Adipocyte (in vitro differentiated cells): ENCODE measurements at regions not wholly inside any gene's neighbourhood (a gene's known extent, or its start where the extent isn't known, plus 50 kb on each side); places are given as distances from the start of the nearest gene placed in this dataset.
A peak's percentile ranks its signal among the peaks of the same experiment; 100 is the strongest.

Experiments used
- DNase-seq: peaks from one replicate; pipeline ENCODE4 v3.0.0-alpha.2; 2015; ENCODE audit warnings: low read depth
- H3K27me3 ChIP-seq: replicated peaks from 2 replicates; pipeline ENCODE4 v1.7.0; 2013; ENCODE audit warnings: mild to moderate bottlenecking, low read length, moderate library complexity; ENCODE audit not compliant: control insufficient read depth, insufficient read depth
- H3K36me3 ChIP-seq: 2 replicates; pipeline ENCODE4 v1.7.0; 2013; ENCODE audit warnings: low read length, mild to moderate bottlenecking, moderate library complexity; ENCODE audit not compliant: control insufficient read depth, insufficient read depth, severe bottlenecking
- H3K4me1 ChIP-seq: 2 replicates; pipeline ENCODE4 v1.7.0; 2013; ENCODE audit warnings: mild to moderate bottlenecking, low read length, moderate library complexity; ENCODE audit not compliant: control insufficient read depth, insufficient read depth
- H3K4me3 ChIP-seq: 2 replicates; pipeline ENCODE4 v1.7.0; 2013; ENCODE audit warnings: mild to moderate bottlenecking, low read length, moderate library complexity
- H3K9ac ChIP-seq: 2 replicates; pipeline ENCODE4 v1.7.0; 2013; ENCODE audit warnings: mild to moderate bottlenecking, low read length, moderate library complexity
- H3K9me3 ChIP-seq: 2 replicates; pipeline ENCODE4 v1.7.0; 2013; ENCODE audit warnings: mild to moderate bottlenecking, low read length, moderate library complexity; ENCODE audit not compliant: control insufficient read depth

DNA sequence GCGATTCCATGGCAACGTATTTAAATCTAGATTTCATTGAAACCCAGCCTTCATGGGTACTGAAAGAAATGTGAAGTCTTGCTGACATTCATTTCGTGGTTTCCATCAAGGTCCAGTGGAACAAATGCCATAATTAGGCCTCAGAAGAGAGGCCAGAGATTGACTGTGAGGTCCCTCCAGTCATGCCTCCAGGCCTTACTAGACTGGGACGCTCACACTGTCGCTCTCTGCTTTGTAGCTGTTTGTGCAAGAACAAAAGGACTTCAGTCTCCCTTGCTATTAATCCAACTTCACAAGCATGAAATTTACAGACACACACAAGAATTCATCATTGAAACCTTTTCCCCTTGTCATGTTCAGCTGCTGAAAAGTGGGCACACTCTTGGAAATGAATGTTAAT lies 180.4 kb upstream of the FOXD3 start:
- Histone ChIP-seq H3K4me1 (no peaks in the 10 kb centered on the region), H3K36me3 (no peaks in the 10 kb centered on the region), H3K9ac (no peak overlapping the region), H3K9me3 (no peaks in the 10 kb centered on the region), H3K27me3 (no peaks in the 10 kb centered on the region), H3K4me3 (no peak overlapping the region)
- DNase-seq: no peak

- no peaks in the 10 kb centered on the region for H3K27me3 ChIP-seq
- H3K9ac ChIP-seq: no peak overlapping the region
- no peak for DNase-seq
- no peak overlapping the region for H3K4me3 ChIP-seq
- no peaks in the 10 kb centered on the region for H3K4me1 ChIP-seq
- H3K9me3 ChIP-seq: no peaks in the 10 kb centered on the region
- H3K36me3 ChIP-seq: no peaks in the 10 kb centered on the region
Measured at GRCh38 chr1:63143482-63143881, 178.9 kb upstream of the FOXD3 start.

- H3K4me1 ChIP-seq: no peaks in the 10 kb centered on the region
- peaks cover 12% of the 10 kb centered on the region for H3K27me3 ChIP-seq
- H3K4me3 ChIP-seq: no peak overlapping the region
- H3K9me3 ChIP-seq: no peaks in the 10 kb centered on the region
- H3K36me3 ChIP-seq: no peaks in the 10 kb centered on the region
- DNase-seq: no peak
- H3K9ac ChIP-seq: no peak overlapping the region
Measured at GRCh38 chr1:63147783-63148182, 174.6 kb upstream of the FOXD3 start.

DNA sequence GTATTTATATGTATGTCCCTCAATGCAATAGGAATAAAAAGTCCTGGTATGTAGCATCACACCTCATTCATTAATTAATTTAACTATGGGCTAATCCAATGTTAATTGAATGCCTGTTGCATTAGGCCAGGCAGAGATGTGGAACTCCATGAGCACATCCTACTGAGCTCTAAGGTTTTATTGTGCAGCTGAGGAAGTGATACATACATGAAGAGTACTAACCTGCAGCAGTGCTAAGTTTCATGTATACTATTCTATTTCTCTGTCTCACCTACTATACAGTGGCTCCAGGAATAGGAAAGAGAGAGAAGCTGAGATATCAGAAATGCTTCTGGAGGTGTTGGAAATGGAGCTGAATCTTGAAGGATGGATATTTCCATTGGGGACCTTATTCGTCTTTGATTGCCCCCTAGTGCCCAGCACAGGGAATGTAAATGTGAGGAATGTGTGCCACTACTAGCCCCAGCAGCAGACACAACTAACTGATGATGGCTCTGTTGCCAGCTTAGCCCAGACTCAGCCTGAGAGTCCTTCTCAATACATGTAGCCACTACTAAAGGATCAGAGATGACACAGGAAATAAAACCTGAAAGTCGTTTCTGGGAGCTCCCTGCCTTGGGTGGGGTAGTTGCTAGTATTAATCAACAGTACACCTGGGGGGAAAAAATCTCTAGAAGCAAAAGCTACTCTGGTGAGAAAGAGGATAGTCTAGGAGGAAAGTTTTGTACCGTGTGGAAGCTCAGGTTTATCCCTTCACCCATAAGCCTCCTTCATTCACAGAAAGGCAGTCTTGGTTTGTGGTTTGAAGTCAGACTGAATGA lies 173.3 kb upstream of the FOXD3 start:
- H3K9ac ChIP-seq: no peak overlapping the region
- peaks cover 17% of the 10 kb centered on the region for H3K27me3 ChIP-seq
- H3K4me3 ChIP-seq: no peak overlapping the region
- no peaks in the 10 kb centered on the region for H3K36me3 ChIP-seq
- H3K4me1 ChIP-seq: no peaks in the 10 kb centered on the region
- no peaks in the 10 kb centered on the region for H3K9me3 ChIP-seq
- DNase-seq: peak; percentile 72

- Histone ChIP-seq H3K27me3 (peaks cover 28% of the 10 kb centered on the region), H3K9ac (no peak overlapping the region), H3K4me3 (no peak overlapping the region), H3K9me3 (no peaks in the 10 kb centered on the region), H3K4me1 (no peaks in the 10 kb centered on the region), H3K36me3 (no peaks in the 10 kb centered on the region)
- no peak for DNase-seq
Measured at GRCh38 chr1:63152572-63152971, 169.8 kb upstream of the FOXD3 start.

- DNase-seq: no peak
- Histone ChIP-seq H3K4me1 (no peaks in the 10 kb centered on the region), H3K36me3 (no peaks in the 10 kb centered on the region), H3K9me3 (no peaks in the 10 kb centered on the region), H3K4me3 (no peak overlapping the region), H3K27me3 (peaks cover 30% of the 10 kb centered on the region), H3K9ac (no peak overlapping the region)
Measured at GRCh38 chr1:63155437-63155836, 166.9 kb upstream of the FOXD3 start.

- H3K36me3 ChIP-seq: no peaks in the 10 kb centered on the region
- no peak for DNase-seq
- H3K4me1 ChIP-seq: no peaks in the 10 kb centered on the region
- H3K27me3 ChIP-seq: peaks cover 29% of the 10 kb centered on the region
- H3K9me3 ChIP-seq: no peaks in the 10 kb centered on the region
- H3K4me3 ChIP-seq: no peak overlapping the region
- no peak overlapping the region for H3K9ac ChIP-seq
Measured at GRCh38 chr1:63157085-63157484, 165.3 kb upstream of the FOXD3 start.

- H3K4me1 ChIP-seq: no peaks in the 10 kb centered on the region
- H3K9ac ChIP-seq: no peak overlapping the region
- DNase-seq: no peak
- H3K36me3 ChIP-seq: no peaks in the 10 kb centered on the region
- H3K9me3 ChIP-seq: no peaks in the 10 kb centered on the region
- H3K4me3 ChIP-seq: no peak overlapping the region
- peaks cover 10% of the 10 kb centered on the region for H3K27me3 ChIP-seq
Measured at GRCh38 chr1:63169057-63169456, 153.3 kb upstream of the FOXD3 start.

- peaks cover 16% of the 10 kb centered on the region for H3K27me3 ChIP-seq
- H3K4me3 ChIP-seq: no peak overlapping the region
- H3K9ac ChIP-seq: no peak overlapping the region
- DNase-seq: no peak
- peaks cover 7% of the 10 kb centered on the region for H3K9me3 ChIP-seq
- H3K4me1 ChIP-seq: no peaks in the 10 kb centered on the region
- H3K36me3 ChIP-seq: no peaks in the 10 kb centered on the region
Measured at GRCh38 chr1:63173161-63173560, 149.2 kb upstream of the FOXD3 start.

DNA sequence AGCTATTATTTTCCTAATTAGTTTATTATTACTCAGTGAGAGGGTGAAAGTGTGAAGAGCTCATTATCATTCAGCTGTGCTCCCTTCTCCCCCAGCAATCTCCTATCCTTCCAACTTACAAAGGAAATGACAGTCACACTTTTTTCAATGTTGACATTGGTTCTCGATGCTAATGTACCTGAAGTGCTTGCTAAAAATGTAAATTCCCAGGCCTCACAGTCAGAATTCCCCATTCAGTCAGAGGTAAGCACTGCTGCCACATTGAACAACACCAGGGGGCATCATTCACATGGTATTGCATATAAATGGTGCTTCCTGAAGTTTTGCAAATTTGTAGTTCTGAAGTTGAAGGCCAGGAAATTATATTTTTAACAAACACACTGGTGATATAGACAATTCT lies 132.7 kb upstream of the FOXD3 start:
- Histone ChIP-seq H3K4me1 (no peaks in the 10 kb centered on the region), H3K27me3 (peaks cover 3% of the 10 kb centered on the region), H3K4me3 (no peak overlapping the region), H3K9ac (no peak overlapping the region), H3K36me3 (no peaks in the 10 kb centered on the region), H3K9me3 (no peaks in the 10 kb centered on the region)
- DNase-seq: peak; percentile 1

- Histone ChIP-seq H3K4me1 (no peaks in the 10 kb centered on the region), H3K36me3 (no peaks in the 10 kb centered on the region), H3K9me3 (no peaks in the 10 kb centered on the region), H3K9ac (no peak overlapping the region), H3K27me3 (peaks cover 3% of the 10 kb centered on the region), H3K4me3 (no peak overlapping the region)
- DNase-seq: no peak
Measured at GRCh38 chr1:63190171-63190570, 132.2 kb upstream of the FOXD3 start.

DNA sequence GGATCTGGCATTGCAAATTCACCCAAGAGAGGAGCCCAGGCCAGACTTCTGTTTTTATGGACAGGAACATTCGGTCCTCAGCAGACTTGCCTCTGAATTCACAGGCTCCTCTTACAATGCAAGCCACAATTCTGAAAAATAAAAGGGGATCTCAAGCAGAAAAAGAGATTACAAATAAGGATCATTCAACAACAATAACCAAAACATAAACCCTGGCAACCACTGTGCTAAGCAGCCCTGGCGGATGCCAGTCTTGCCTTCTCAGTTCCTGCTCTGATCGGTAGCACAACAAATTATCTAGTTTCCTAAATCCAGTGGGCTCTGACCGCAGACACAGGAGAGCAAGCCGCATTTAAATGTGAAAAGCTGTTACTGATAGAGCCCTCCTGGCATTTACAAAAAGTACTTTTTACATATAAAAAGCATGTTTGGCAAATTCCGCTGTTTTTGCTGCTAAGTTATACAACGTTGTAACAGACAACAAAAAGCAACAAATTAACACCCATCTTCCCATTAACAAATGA lies 123.4 kb upstream of the FOXD3 start:
- Histone ChIP-seq H3K9ac (no peak overlapping the region), H3K36me3 (no peaks in the 10 kb centered on the region), H3K9me3 (no peaks in the 10 kb centered on the region), H3K27me3 (peaks cover 32% of the 10 kb centered on the region), H3K4me1 (no peaks in the 10 kb centered on the region), H3K4me3 (no peak overlapping the region)
- no peak for DNase-seq
